PC-3 (cell line): ENCODE measurements at regions not wholly inside any gene's neighbourhood (a gene's known extent, or its start where the extent isn't known, plus 50 kb on each side); places are given as distances from the start of the nearest gene placed in this dataset.

Experiments
- ATAC-seq: fragments of 200-7000 bp; cut with Tn5 transposase; 2 replicates; pipeline ENCODE4 v1.9.1; 2020; ENCODE audit warnings: mild to moderate bottlenecking, moderate library complexity
- BruUV-seq: library from RNA; stranded (reverse); fragments of 400-500 nt; replicated peaks from 2 replicates; lab custom pipeline; 2021; lab: Mats Ljungman, UMichigan
- CTCF ChIA-PET: fragments of 300-600 bp; sonication (Branson Sonifier 250); formaldehyde crosslinking; loops from one replicate; lab custom pipeline; 2022; ENCODE audit warnings: antibody characterized with exemption; lab: Charles Lee
- POLR2A ChIA-PET: fragments of 300-600 bp; sonication (Branson Sonifier 250); formaldehyde crosslinking; loops from one replicate; lab custom pipeline; 2022; ENCODE audit warnings: antibody characterized with exemption; ENCODE audit not compliant: unreplicated experiment; lab: Charles Lee
- DNase-seq: peaks from one replicate; pipeline ENCODE4 v3.0.0-alpha.2; 2015
- H2AFZ ChIP-seq: fragments of 300-600 bp; sonication (generic); 2 replicates; pipeline ENCODE4 v1.6.0; 2016; ENCODE audit warnings: antibody characterized with exemption, low read length
- H3F3A ChIP-seq: fragments of 300-600 bp; sonication (generic); one replicate; pipeline ENCODE4 v1.6.0; 2017; ENCODE audit warnings: antibody characterized with exemption, low read length, control low read depth, mild to moderate bottlenecking; ENCODE audit not compliant: unreplicated experiment
- H3K27ac ChIP-seq: fragments of 300-600 bp; sonication (generic); 2 replicates; pipeline ENCODE4 v1.5.1; 2016; ENCODE audit warnings: mild to moderate bottlenecking, low read length
- H3K27me3 ChIP-seq: fragments of 300-600 bp; sonication (generic); 2 replicates; pipeline ENCODE4 v1.6.1; 2016; ENCODE audit warnings: low read length, mixed read lengths
- H3K36me3 ChIP-seq: fragments of 300-600 bp; sonication (generic); 2 replicates; pipeline ENCODE4 v1.6.1; 2016; ENCODE audit warnings: low read depth, mixed run types, low read length, mixed read lengths
- H3K4me1 ChIP-seq: fragments of 300-600 bp; sonication (generic); 2 replicates; pipeline ENCODE4 v1.5.1; 2016; ENCODE audit warnings: low read length; ENCODE audit not compliant: insufficient read depth
- H3K4me2 ChIP-seq: fragments of 300-600 bp; sonication (generic); 2 replicates; pipeline ENCODE4 v1.6.0; 2016; ENCODE audit warnings: low read length
- H3K4me3 ChIP-seq: fragments of 300-600 bp; sonication (generic); 2 replicates; pipeline ENCODE4 v1.5.1; 2016; ENCODE audit warnings: mild to moderate bottlenecking, low read length, mixed read lengths
- H3K79me2 ChIP-seq: fragments of 300-600 bp; sonication (generic); 2 replicates; pipeline ENCODE4 v1.6.1; 2017; ENCODE audit warnings: low read length, mixed read lengths
- H3K9ac ChIP-seq: fragments of 300-600 bp; sonication (generic); 2 replicates; pipeline ENCODE4 v1.6.0; 2016; ENCODE audit warnings: mild to moderate bottlenecking, low read length
- H3K9me2 ChIP-seq: fragments of 300-600 bp; sonication (generic); replicated peaks from 2 replicates; pipeline ENCODE4 v1.6.1; 2016; ENCODE audit warnings: mixed run types, low read length, mixed read lengths
- H3K9me3 ChIP-seq: fragments of 300-600 bp; sonication (generic); 2 replicates; pipeline ENCODE4 v1.6.1; 2016; ENCODE audit warnings: low read length, mixed read lengths
- H4K20me1 ChIP-seq: fragments of 300-600 bp; sonication (generic); 2 replicates; pipeline ENCODE4 v1.6.1; 2016; ENCODE audit warnings: low read length, mixed read lengths
- CTCF ChIP-seq: fragments of 300-600 bp; sonication (generic); conservative IDR thresholded peaks from 2 replicates; pipeline ENCODE4 v1.5.1; 2017; ENCODE audit warnings: antibody characterized with exemption, low read depth, mild to moderate bottlenecking, low read length
- EZH2 ChIP-seq: fragments of 300-600 bp; sonication (generic); IDR thresholded peaks from one replicate; pipeline ENCODE4 v1.6.1; 2017; ENCODE audit warnings: antibody characterized with exemption, mild to moderate bottlenecking, low read length; ENCODE audit not compliant: unreplicated experiment
- EZH2phosphoT487 ChIP-seq: fragments of 300-600 bp; sonication (generic); IDR thresholded peaks from 2 replicates; pipeline ENCODE4 v1.6.1; 2018; ENCODE audit warnings: mild to moderate bottlenecking, antibody characterized with exemption, low read length, borderline replicate concordance
- intact Hi-C: fragments of 100-400 bp; cut with micrococcal nuclease; formaldehyde crosslinking; loops from 2 replicates; pipeline ENCODE4 v1.9.0; 2023

GRCh38 chr13:50326811-50327210, 311.6 kb downstream of the KCNRG start:
- TF ChIP-seq EZH2phosphoT487 (no peak), EZH2 (no peak), CTCF (no peak)
- H3K9ac ChIP-seq = no peak overlapping the region
- no TSS peak for BruUV-seq
- peaks cover 11% of the 10 kb centered on the region for H3K4me1 ChIP-seq
- no peak overlapping the region for H2AFZ ChIP-seq
- no peaks in the 10 kb centered on the region for H3K27me3 ChIP-seq
- H4K20me1 ChIP-seq = no peaks in the 10 kb centered on the region
- POLR2A ChIA-PET = no interaction called here
- no peak overlapping the region for H3K27ac ChIP-seq
- DNase-seq (peak; percentile 5), ATAC-seq (peak; percentile 33)
- H3K9me3 ChIP-seq = no peaks in the 10 kb centered on the region
- no peaks in the 10 kb centered on the region for H3K79me2 ChIP-seq
- CTCF ChIA-PET = no interaction called here
- intact Hi-C loops = no loop called here
- H3K9me2 ChIP-seq = no peaks in the 10 kb centered on the region
- H3K4me3 ChIP-seq = no peak overlapping the region
- no peak overlapping the region for H3K4me2 ChIP-seq
- no peaks in the 10 kb centered on the region for H3F3A ChIP-seq
- H3K36me3 ChIP-seq = no peaks in the 10 kb centered on the region

- TF ChIP-seq CTCF (no peak), EZH2phosphoT487 (no peak), EZH2 (no peak)
- POLR2A ChIA-PET = interaction anchor here (0.6 kb wide), 1 partner anchor 8 kb away, joined by 4 read pairs; no protein-coding TSS in a partner anchor
- ATAC-seq = no peak
Observed at GRCh38 chr13:50334115-50334778, 319.0 kb downstream of the KCNRG start.

GRCh38 chr13:50334944-50335343, 319.7 kb downstream of the KCNRG start:
- Histone ChIP-seq H3F3A (no peaks in the 10 kb centered on the region), H3K27ac (no peak overlapping the region), H3K9me3 (no peaks in the 10 kb centered on the region), H2AFZ (no peak overlapping the region), H3K4me1 (no peaks in the 10 kb centered on the region), H3K79me2 (no peaks in the 10 kb centered on the region), H3K4me2 (no peak overlapping the region), H3K4me3 (no peak overlapping the region), H3K36me3 (no peaks in the 10 kb centered on the region), H3K9me2 (no peaks in the 10 kb centered on the region), H3K9ac (no peak overlapping the region), H3K27me3 (no peaks in the 10 kb centered on the region), H4K20me1 (no peaks in the 10 kb centered on the region)
- no peak for ATAC-seq
- ChIA-PET POLR2A (no interaction called here), CTCF (no interaction called here)
- intact Hi-C loops = no loop called here
- TF ChIP-seq CTCF (no peak), EZH2 (no peak), EZH2phosphoT487 (no peak)
- BruUV-seq = no TSS peak
- DNase-seq = no peak

More at GRCh38 chr13:50334115-50334778, 319.0 kb downstream of the KCNRG start:
- no peak overlapping the region for H3K27ac ChIP-seq
- H3K4me3 ChIP-seq = no peak overlapping the region
- no peak overlapping the region for H3K4me2 ChIP-seq
- H3K79me2 ChIP-seq = no peaks in the 10 kb centered on the region
- CTCF ChIA-PET = no interaction called here
- no peaks in the 10 kb centered on the region for H3K36me3 ChIP-seq
- H3K4me1 ChIP-seq = no peaks in the 10 kb centered on the region
- H4K20me1 ChIP-seq = no peaks in the 10 kb centered on the region
- intact Hi-C loops = no loop called here
- no TSS peak for BruUV-seq
- H3K27me3 ChIP-seq = no peaks in the 10 kb centered on the region
- no peak overlapping the region for H3K9ac ChIP-seq
- no peaks in the 10 kb centered on the region for H3F3A ChIP-seq
- no peak for DNase-seq
- no peaks in the 10 kb centered on the region for H3K9me2 ChIP-seq
- no peaks in the 10 kb centered on the region for H3K9me3 ChIP-seq
- no peak overlapping the region for H2AFZ ChIP-seq
